ENCODE measurements at regions not wholly inside any gene's neighbourhood (a gene's known extent, or its start where the extent isn't known, plus 50 kb on each side); places are given as distances from the start of the nearest gene placed in this dataset.

- no peak for TF ChIP-seq CTCF (IDR thresholded peaks at IDR 0.05; ENCODE audit: extremely low read depth, missing control alignments)
- DNase-seq (ENCODE audit: low spot score) = no peak
Observed at GRCh38 chr5:4212981-4213819, 617.6 kb downstream of the IRX1 start.

GRCh38 chr5:4215143-4215542 is 619.5 kb downstream of the IRX1 start:
- no peak for DNase-seq (ENCODE audit: low spot score)
- TF ChIP-seq CTCF (IDR thresholded peaks at IDR 0.05; ENCODE audit: extremely low read depth, missing control alignments) = no peak

GRCh38 chr5:4216142-4216541 is 620.5 kb downstream of the IRX1 start:
- DNase-seq (ENCODE audit: low spot score) = no peak
- TF ChIP-seq CTCF (IDR thresholded peaks at IDR 0.05; ENCODE audit: extremely low read depth, missing control alignments) = no peak

GRCh38 chr5:4220016-4220415 is 624.4 kb downstream of the IRX1 start:
- DNase-seq (ENCODE audit: low spot score) = no peak
- no peak for TF ChIP-seq CTCF (IDR thresholded peaks at IDR 0.05; ENCODE audit: extremely low read depth, missing control alignments)

GRCh38 chr5:4221048-4221447 is 625.4 kb downstream of the IRX1 start:
- DNase-seq (ENCODE audit: low spot score) = no peak
- no peak for TF ChIP-seq CTCF (IDR thresholded peaks at IDR 0.05; ENCODE audit: extremely low read depth, missing control alignments)

GRCh38 chr5:4222147-4222546 is 626.5 kb downstream of the IRX1 start:
- TF ChIP-seq CTCF (IDR thresholded peaks at IDR 0.05; ENCODE audit: extremely low read depth, missing control alignments) = no peak
- no peak for DNase-seq (ENCODE audit: low spot score)

- no peak for TF ChIP-seq CTCF (IDR thresholded peaks at IDR 0.05; ENCODE audit: extremely low read depth, missing control alignments)
Observed at GRCh38 chr5:4222821-4223220, 627.2 kb downstream of the IRX1 start.

More at GRCh38 chr5:4222821-4223220, 627.2 kb downstream of the IRX1 start:
- no peak for DNase-seq (ENCODE audit: low spot score)

Measured in GM20000 (cell line).